Lower leg skin (tissue), 3 donors: ENCODE measurements at regions not wholly inside any gene's neighbourhood (a gene's known extent, or its start where the extent isn't known, plus 50 kb on each side); places are given as distances from the start of the nearest gene placed in this dataset.

Experiments
- POLR2A ChIP-seq, 2 donors: fragments of 450-650 bp; IDR thresholded peaks; one replicate each; pipeline ENCODE4 v1.6.1; 2016 to 2017; ENCODE audit warnings: antibody characterized with exemption in 2 of 2, mild to moderate bottlenecking in 1 of 2, moderate library complexity in 1 of 2
- TF ChIP-seq, protein P1 (sequence below), 3 donors: fragments of 450-650 bp; IDR thresholded peaks; one replicate each; pipeline ENCODE4 v1.5.1; 2016; ENCODE audit warnings: antibody characterized with exemption in 3 of 3, mild to moderate bottlenecking in 3 of 3, moderate library complexity in 2 of 3

DNA sequence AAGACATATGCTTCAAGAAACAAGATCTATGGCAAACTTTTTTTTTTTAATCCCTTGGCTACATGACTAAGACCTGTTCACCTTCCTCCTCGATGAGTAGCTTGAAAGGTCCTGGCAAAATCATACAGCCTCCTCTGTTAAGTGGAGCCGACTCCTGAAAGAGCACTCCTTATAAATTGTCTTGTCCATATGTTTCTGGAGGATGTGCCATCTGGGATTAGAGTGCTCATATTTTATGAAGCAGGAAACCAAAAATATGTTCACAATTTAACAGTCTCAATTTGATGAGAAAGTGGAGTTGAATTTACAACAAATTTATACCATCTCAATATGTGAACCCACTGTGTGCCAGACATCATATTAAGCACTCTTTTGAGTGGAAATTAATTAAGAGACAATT lies 912.1 kb upstream of the FAT3 start:
- TF ChIP-seq, protein P1, sequence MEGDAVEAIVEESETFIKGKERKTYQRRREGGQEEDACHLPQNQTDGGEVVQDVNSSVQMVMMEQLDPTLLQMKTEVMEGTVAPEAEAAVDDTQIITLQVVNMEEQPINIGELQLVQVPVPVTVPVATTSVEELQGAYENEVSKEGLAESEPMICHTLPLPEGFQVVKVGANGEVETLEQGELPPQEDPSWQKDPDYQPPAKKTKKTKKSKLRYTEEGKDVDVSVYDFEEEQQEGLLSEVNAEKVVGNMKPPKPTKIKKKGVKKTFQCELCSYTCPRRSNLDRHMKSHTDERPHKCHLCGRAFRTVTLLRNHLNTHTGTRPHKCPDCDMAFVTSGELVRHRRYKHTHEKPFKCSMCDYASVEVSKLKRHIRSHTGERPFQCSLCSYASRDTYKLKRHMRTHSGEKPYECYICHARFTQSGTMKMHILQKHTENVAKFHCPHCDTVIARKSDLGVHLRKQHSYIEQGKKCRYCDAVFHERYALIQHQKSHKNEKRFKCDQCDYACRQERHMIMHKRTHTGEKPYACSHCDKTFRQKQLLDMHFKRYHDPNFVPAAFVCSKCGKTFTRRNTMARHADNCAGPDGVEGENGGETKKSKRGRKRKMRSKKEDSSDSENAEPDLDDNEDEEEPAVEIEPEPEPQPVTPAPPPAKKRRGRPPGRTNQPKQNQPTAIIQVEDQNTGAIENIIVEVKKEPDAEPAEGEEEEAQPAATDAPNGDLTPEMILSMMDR (IDR thresholded peaks at IDR 0.05) = no peak
- TF ChIP-seq POLR2A (IDR thresholded peaks at IDR 0.05) = no peak
